NB4 (cell line): ENCODE measurements at regions not wholly inside any gene's neighbourhood (a gene's known extent, or its start where the extent isn't known, plus 50 kb on each side); places are given as distances from the start of the nearest gene placed in this dataset.
A peak's percentile ranks its signal among the peaks of the same experiment; 100 is the strongest.
"Not testable (repeated sequence)": the region's sequence is repeated elsewhere in the genome, so short reads cannot be mapped to it uniquely, and the experiment has no call there.

Source experiments
- DNase-seq: peaks from one replicate; pipeline ENCODE4 v3.0.0; 2010; ENCODE audit warnings: low read depth
- H3K4me3 ChIP-seq: one replicate; pipeline ENCODE4 v1.5.1; 2011; ENCODE audit warnings: mild to moderate bottlenecking, low read depth, low read length, moderate library complexity
- MYC ChIP-seq: IDR thresholded peaks from 2 replicates; pipeline ENCODE4 v1.6.1; 2011; ENCODE audit warnings: low read depth, low read length
- POLR2A ChIP-seq: IDR thresholded peaks from 2 replicates; pipeline ENCODE4 v1.6.1; 2011; ENCODE audit warnings: mild to moderate bottlenecking; ENCODE audit not compliant: insufficient read length; ENCODE audit errors: extremely low read depth
- TF ChIP-seq, protein P1 (sequence below): IDR thresholded peaks from 2 replicates; pipeline ENCODE4 v1.6.1; 2011; ENCODE audit warnings: low read depth, low read length
- TF ChIP-seq, protein P2 (sequence below): IDR thresholded peaks from one replicate; pipeline ENCODE4 v1.5.1; 2012; ENCODE audit warnings: low read depth, low read length

DNA sequence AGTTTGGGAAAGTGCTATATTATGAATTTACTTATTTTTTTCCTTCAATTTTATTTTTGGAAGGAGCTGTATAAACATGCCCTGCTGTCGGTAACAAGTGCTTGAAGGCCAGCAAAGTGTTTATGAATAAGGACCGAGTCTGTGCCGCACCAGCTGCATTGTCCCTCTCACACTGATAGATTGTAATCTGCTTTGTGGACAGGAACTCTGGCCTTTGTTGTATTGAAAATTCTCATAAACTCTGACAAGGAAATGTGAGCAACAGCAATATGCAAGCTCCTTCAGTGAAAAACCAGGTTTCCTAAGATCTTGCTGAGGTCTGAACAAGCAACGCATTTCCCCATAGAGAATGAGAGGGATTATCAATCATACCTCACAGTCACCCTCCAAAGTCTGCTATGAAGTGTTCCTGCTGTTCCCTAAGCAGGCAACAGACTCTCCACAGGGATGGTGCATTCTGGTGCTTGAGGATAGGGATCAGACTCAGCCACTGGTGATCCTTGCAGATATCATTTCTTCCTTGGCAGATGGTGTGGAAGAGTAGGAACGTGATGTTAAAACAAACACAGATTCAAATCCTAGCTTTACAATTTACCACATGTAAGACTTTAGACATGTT, 109.6 kb downstream of the KCNJ2 start:
- H3K4me3 ChIP-seq, result no peak overlapping the region
- no peak for DNase-seq
- TF ChIP-seq MYC, result no peak
- TF ChIP-seq, protein P1, sequence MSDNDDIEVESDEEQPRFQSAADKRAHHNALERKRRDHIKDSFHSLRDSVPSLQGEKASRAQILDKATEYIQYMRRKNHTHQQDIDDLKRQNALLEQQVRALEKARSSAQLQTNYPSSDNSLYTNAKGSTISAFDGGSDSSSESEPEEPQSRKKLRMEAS, result no peak
- TF ChIP-seq, protein P2, sequence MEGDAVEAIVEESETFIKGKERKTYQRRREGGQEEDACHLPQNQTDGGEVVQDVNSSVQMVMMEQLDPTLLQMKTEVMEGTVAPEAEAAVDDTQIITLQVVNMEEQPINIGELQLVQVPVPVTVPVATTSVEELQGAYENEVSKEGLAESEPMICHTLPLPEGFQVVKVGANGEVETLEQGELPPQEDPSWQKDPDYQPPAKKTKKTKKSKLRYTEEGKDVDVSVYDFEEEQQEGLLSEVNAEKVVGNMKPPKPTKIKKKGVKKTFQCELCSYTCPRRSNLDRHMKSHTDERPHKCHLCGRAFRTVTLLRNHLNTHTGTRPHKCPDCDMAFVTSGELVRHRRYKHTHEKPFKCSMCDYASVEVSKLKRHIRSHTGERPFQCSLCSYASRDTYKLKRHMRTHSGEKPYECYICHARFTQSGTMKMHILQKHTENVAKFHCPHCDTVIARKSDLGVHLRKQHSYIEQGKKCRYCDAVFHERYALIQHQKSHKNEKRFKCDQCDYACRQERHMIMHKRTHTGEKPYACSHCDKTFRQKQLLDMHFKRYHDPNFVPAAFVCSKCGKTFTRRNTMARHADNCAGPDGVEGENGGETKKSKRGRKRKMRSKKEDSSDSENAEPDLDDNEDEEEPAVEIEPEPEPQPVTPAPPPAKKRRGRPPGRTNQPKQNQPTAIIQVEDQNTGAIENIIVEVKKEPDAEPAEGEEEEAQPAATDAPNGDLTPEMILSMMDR, result no peak
- no peak for TF ChIP-seq POLR2A

DNA sequence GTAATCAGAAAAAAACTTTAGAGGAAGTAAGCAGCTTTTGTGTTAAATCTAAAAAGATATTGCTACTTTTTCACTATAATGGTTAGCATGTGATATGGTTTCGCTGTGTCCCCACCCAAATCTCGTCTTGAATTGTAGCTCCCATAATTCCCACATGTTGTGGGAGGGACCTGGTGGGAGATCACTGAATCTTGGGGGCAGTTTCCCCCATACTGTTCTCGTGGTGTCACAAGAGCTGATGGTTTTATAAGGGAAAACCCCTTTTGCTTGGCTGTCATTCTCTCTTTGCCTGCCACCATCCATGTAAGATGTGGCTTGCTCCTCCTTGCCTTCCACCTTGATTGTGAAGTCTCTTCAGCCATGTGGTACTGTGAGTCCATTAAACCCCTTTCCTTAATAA, 117.1 kb downstream of the KCNJ2 start:
- no peak overlapping the region for H3K4me3 ChIP-seq
- TF ChIP-seq, protein P1, result no peak
- TF ChIP-seq POLR2A, result no peak
- DNase-seq, result no peak

DNA sequence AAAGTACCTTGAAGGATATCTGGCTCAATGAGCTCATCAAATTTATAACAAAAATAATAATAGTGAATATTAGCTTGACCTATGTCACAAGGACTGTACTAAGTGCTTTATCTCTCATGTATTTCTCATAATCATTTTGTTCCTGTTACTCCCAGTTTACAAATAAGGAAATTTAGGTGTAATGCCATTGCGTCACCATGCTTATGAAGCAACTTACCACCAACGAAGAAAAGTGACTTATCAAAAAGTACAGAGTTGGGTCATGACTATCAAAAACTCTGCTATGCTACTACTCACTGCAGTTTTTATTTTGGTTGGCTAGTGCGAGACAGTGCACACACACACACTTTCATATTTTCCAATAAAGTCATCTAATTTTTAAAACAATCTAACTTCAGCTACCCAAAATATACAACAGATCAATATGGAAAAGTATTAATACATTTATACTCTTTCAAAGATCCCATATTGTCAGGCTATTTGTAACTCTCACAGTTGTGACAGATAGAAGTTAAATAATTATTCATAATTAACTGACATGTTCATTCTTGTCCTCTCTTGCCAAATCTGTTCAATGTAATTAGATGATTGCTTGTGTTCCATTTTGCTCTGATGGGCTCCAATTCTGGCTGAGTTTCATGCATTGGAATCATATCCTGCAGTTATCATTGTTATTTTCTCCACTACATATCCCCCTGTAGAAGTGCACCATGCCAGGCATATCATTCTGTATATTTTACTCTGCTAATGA, 119.4 kb downstream of the KCNJ2 start:
- peak; percentile 50 for DNase-seq
- H3K4me3 ChIP-seq, result no peak overlapping the region
- TF ChIP-seq POLR2A, result no peak
- no peak for TF ChIP-seq MYC
- TF ChIP-seq, protein P1, result no peak
- TF ChIP-seq, protein P2, result no peak

DNA sequence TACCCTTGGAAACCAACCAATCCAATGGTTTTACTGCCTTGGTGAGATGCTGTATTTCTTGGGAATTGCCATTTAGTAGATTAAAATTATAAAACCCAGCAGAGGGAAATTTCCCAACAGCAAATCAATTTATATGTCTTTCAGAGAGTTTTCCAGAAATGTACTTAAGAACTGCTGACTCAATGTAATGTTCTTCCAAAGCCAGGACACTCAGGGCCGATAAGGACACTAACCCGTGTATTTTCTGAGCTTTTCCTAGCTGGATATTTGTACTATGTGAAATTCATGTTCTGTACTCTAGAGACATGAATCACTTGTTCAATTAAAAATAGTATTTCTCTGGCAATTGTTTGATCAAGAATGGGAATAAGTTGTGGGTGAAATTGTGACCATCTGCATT, 121.4 kb downstream of the KCNJ2 start:
- H3K4me3 ChIP-seq, result no peak overlapping the region
- TF ChIP-seq MYC, result no peak
- no peak for DNase-seq

DNA sequence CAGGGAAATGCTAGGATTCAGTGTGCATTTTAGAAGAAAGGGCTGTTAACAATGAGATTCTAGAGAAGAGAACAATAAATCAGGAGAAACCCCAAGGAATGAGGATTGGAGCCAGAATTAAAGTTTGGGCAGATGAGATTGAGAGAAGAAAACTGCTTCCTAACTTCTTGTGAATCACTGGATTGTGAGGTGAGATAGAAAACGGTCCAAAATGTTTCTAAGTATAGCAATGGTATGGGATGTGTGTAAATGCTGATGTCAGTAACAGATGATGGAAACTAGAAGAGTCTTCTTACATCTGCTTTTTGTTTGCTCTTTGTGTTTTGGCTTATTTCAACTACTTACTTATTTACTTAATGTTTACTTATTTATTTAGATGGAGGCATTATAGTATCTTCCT, 123.0 kb downstream of the KCNJ2 start:
- DNase-seq, result no peak
- H3K4me3 ChIP-seq, result no peak overlapping the region
- TF ChIP-seq POLR2A (no peak), MYC (no peak)
- TF ChIP-seq, protein P2, result no peak
- TF ChIP-seq, protein P1, result no peak

DNA sequence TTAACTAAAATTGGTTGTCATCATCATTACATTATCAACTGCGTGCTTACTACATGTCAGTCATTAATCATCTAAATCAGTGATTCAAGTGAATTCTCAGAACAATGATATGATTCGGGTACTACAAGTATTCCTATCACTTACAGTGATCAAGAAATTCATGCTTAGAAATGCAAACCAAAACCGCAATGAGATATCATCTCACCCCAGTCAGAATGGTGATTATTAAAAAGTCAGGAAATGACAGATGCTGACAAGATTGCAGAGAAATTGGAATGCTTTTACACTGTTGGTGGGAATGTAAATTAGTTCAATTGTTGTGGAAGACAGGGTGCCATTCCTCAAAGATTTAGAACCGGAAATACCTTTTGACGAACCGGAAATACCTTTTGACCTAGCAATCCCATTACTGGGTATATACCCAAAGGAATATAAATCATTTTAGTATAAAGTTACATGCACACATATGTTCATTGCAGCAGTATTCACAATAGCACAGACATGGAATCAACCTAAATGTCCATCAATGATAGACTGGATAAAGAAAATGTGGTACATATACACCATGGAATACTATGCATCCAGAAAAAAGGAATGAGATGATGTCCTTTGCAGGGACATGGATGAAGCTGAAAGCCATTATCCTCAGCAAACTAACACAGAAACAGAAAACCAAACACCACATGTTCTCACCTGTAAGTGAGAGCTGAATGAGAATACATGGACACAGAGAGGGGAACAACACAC, 124.4 kb downstream of the KCNJ2 start:
- not testable (repeated sequence) for H3K4me3 ChIP-seq, DNase-seq

DNA sequence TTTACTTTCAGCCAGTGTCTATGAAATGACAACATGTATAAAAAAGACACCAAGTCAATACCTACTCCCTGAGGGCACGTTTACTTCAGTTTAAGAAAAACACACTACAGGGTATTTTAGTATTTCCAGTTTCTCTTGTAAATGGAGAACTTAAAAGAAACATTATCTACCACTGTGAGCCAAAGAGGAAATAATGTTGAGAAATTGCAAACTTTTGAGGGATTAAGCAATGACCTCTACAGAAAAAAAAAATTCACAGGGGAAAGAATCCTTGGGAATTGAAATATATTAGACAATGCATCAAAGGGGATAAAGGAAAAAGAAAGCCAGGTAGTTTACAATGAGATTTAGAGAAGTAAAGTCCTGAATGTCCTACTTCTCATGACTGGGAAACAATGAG, 126.0 kb downstream of the KCNJ2 start:
- no peak for TF ChIP-seq POLR2A
- TF ChIP-seq MYC, result no peak
- TF ChIP-seq, protein P1, result no peak
- TF ChIP-seq, protein P2, result no peak
- peak; percentile 45 for DNase-seq
- no peak overlapping the region for H3K4me3 ChIP-seq
